ENCODE measurements at regions not wholly inside any gene's neighbourhood (a gene's known extent, or its start where the extent isn't known, plus 50 kb on each side); places are given as distances from the start of the nearest gene placed in this dataset.

GRCh38 chr7:115300231-115300870, 378.5 kb downstream of the MDFIC start:
- TF ChIP-seq CTCF (conservative IDR thresholded peaks at IDR 0.05; ENCODE audit: low read depth, low read length) = no peak
- no peak overlapping the region for H3K4me3 ChIP-seq (ENCODE audit: low read depth, low read length)
- no peak for DNase-seq (ENCODE audit: low read depth)

- TF ChIP-seq CTCF (conservative IDR thresholded peaks at IDR 0.05; ENCODE audit: low read depth, low read length) = no peak
- DNase-seq (ENCODE audit: low read depth) = no peak
Measured at GRCh38 chr7:115299397-115300037, 377.6 kb downstream of the MDFIC start.

GRCh38 chr7:115297656-115298055, 375.8 kb downstream of the MDFIC start:
- DNase-seq (ENCODE audit: low read depth) = peak; percentile 82
- TF ChIP-seq CTCF (conservative IDR thresholded peaks at IDR 0.05; ENCODE audit: low read depth, low read length) = peak; percentile 38
- H3K4me3 ChIP-seq (ENCODE audit: low read depth, low read length) = no peak overlapping the region

More at GRCh38 chr7:115299397-115300037, 377.6 kb downstream of the MDFIC start:
- no peak overlapping the region for H3K4me3 ChIP-seq (ENCODE audit: low read depth, low read length)

- no peak for TF ChIP-seq CTCF (conservative IDR thresholded peaks at IDR 0.05; ENCODE audit: low read depth, low read length)
- no peak overlapping the region for H3K4me3 ChIP-seq (ENCODE audit: low read depth, low read length)
- DNase-seq (ENCODE audit: low read depth) = peak; percentile 29
Measured at GRCh38 chr7:115293628-115294240, 371.8 kb downstream of the MDFIC start.

- H3K4me3 ChIP-seq (ENCODE audit: low read depth, low read length) = no peak overlapping the region
- no peak for TF ChIP-seq CTCF (conservative IDR thresholded peaks at IDR 0.05; ENCODE audit: low read depth, low read length)
- DNase-seq (ENCODE audit: low read depth) = no peak
Measured at GRCh38 chr7:115292381-115292780, 370.5 kb downstream of the MDFIC start.

GRCh38 chr7:115289971-115290370, 368.1 kb downstream of the MDFIC start:
- TF ChIP-seq CTCF (conservative IDR thresholded peaks at IDR 0.05; ENCODE audit: low read depth, low read length) = no peak
- DNase-seq (ENCODE audit: low read depth) = no peak

More at GRCh38 chr7:115289971-115290370, 368.1 kb downstream of the MDFIC start:
- H3K4me3 ChIP-seq (ENCODE audit: low read depth, low read length) = no peak overlapping the region
